IPS-NIHi7 (cell line): ENCODE measurements at regions not wholly inside any gene's neighbourhood (a gene's known extent, or its start where the extent isn't known, plus 50 kb on each side); places are given as distances from the start of the nearest gene placed in this dataset.

Experiments used
- DNase-seq: peaks from one replicate; pipeline ENCODE4 v3.0.0; 2012; ENCODE audit warnings: mixed read lengths; ENCODE audit errors: extremely low spot score

DNA sequence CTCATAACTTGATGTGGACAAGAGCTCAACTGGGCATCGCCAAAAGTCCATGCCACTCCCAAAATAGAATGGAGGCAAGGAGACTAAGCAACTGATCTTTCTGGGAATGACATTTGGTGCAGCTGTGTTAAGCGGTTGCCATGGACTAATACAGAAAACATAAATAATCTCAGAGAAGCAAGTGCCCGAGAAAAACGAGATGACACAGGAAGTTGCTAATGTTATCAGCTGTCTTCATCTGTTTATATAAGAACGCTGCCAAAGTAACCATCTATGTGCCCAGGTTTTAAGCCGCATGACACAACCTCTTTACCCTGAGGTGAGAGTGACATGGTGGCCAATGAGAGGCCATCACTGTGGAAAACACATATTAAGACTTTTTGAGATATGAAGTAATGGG, 54.9 kb upstream of the SACS start:
- no peak for DNase-seq

DNA sequence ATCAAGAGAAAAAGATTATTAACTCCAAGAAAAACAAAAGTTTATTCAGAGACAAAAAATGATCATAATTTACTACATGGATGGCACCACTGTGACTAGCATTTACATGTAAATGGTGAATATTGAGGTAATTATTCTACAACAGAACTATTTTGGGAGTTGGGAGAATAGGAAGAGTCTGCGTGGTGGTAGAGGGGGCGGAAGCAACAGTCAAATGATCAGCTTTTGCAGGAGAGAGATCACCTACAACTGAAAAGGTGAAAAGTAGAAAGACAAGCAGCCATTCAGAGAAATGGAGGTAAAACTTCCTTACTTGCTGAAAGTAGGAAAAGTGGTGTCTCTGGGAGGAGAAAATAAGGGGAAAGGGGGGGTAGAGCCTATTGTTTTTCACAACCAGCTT, 62.8 kb upstream of the SACS start:
- no peak for DNase-seq

GRCh38 chr13:23497191-23497590, 63.7 kb upstream of the SACS start:
- no peak for DNase-seq

DNA sequence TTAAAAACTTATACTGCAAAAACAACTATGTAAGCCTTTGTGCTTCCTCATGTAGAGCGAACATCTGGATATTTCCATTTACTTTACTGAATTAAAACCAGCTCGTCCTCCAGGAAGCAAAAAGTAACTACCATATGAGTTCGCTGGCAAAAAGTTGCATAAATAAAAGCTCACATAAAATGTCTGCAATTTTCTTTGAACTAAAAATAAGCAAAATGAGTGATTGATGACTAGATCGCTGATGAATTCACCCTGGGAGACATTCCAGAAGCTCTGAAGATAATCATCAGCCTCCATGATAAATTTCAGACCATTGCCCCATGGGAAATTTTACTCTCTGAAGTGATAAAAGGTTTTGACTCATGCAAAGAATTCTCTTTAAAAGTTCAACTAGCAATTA, 67.3 kb upstream of the SACS start:
- no peak for DNase-seq

GRCh38 chr13:23504180-23504579, 66.0 kb upstream of the TNFRSF19 start:
- DNase-seq, result no peak

- no peak for DNase-seq
Observed at GRCh38 chr13:23505007-23505406, 65.2 kb upstream of the TNFRSF19 start.

DNA sequence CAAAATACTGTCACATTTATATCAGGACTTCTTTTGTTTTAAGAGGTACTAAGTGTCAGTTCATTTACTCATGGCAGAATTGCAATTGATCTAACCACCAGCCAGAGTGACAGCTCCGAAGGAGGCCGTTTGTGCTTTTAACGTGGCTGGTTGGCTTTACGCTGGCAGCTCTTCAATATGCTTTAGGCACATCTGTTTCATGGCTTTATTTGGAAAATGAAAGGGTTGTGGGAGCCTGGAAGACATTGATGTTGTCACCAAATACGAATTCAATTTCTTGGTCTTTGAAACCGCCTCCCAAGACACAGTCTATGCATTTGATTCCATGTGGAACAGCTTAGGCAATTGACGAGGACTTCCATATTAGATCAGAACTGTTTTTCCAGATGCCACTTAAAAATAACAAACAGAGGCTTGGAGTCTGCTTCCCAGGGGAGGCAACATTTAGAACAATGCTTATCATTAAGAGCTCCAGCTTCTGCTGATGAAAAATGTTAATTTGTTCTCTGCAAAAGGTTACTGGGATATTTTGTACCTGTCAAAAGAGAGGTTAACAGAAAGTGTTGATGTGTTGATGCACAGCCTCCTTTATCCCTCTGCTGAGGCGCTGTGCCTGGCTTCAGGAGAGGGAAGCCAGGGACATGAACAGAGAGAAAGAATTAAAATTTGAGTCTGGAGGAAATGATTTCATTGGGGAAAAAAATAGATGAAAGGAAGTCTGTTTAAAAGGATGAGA, 64.0 kb upstream of the TNFRSF19 start:
- DNase-seq, result no peak

GRCh38 chr13:23506807-23507291, 63.4 kb upstream of the TNFRSF19 start:
- DNase-seq, result no peak

- no peak for DNase-seq
Observed at GRCh38 chr13:23509781-23510543, 60.2 kb upstream of the TNFRSF19 start.

GRCh38 chr13:23510544-23510916, 59.7 kb upstream of the TNFRSF19 start:
- no peak for DNase-seq

DNA sequence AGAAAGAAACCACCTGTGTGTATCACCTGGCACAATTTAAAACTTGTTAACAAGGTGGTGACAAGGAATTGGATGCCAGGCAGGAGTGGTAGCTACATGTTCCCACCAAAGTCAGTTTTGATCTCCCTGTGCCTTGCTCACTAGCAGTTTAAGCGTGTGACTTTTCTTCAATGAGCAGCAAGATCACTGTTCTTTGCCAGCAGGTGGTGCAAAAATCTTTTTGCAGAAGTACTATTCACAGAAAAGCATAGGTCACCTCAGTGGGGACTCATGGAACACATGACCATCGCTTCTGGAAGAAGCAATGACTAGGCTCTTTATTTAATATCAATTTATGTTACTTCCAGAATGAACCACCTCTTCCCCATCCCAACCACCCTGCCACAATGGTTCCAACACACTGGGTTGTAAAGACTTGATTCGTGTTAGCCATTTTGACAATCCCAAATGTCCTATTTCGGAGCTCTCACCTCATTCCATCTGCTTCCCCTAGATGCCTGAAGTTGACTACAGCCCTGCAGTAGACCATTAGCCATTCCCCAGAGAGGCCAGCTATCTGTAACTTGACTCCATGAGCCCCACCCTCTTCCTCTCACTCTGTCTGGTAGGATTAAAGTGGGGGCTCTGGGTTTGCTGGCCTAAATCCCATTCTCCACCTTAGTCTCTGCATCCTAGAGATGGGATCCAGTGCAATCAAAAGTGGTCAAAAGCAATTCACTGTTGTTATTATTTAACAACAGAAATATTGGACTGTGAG, 59.1 kb upstream of the TNFRSF19 start:
- peak; percentile 55 for DNase-seq

DNA sequence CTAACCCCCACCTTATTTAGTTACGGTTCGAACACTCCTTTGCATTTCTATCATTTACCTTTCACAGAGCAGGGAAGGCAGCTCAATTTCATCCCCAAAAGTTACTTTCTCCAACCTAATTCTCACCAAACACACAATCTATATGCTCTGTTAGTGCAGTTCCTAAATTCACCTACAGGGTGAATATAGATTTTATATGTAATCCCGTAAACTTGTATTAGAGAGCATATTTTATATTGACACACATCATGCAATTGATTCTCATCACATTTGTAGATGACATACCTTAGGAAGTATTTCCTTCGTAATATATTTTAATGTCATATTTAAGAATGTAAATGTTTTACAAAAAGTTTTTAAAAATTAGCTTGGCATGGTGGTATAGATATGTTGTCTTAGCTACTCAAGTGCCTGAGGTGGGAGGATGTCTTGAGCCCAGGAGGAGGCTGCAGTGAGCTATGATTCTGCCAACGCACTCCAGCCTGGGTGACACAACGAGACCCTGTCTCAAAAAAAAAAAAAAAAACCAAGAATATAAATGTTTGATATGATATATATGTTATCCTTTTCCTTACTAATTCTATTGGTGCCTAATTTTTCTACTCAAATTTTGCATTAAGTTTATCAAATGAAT, 57.3 kb upstream of the TNFRSF19 start:
- DNase-seq, result no peak

DNA sequence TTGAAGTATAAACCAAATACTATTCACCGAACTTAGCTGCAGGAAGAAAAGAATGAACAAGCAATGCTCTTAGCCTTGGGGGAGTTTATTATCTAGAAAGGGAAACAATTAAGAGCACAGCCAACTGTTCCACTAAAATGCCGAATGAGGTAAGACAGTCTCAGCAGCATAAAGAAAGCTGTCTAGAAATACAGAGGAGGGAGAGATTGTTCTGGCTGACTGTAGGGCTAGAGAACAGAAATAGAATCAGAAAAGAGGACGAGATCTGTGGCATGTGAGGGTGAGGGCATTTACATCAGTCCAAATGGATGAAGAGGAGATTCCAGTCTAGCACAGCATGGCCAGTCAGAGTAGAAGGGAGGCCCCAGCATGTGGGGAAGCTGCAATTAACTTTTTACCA, 56.8 kb upstream of the TNFRSF19 start:
- DNase-seq, result no peak

DNA sequence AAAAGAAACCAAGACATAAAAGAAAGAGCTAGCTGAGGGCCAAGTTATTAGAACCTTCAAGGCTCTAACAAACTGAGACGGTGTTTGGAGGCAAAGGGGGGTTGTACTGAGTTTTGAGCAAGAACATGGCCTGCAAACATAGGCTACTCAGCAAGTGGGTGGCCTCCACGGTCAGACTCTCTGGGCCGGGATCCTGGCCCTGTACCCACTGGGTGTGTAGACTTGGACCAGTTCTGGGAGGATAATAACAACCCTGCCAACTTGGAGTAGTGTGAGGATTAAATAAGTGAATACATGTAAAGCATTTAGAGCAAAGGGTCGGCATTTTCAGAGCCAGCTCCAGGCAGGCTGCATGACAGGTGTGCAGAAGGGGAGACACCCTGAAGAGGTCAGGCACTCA, 56.1 kb upstream of the TNFRSF19 start:
- no peak for DNase-seq

DNA sequence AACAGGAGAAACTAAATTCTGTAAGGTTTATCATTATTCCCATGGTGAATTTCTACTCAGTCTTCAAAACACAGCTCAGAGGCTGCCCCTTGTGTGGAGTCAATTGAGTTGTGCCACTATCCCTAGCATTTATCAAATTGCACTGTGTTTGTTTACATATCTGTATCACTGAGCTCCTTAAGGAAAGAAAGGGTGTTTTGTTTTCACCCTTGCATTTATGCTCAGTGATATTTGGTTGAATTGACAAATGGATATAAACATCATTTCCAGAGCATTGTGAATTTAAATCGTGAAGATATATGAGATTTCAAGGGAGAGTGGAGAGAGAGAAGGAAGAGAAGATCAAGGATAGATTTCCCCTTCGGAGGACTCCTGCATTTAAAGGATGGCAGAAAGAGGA, 55.1 kb upstream of the TNFRSF19 start:
- no peak for DNase-seq

GRCh38 chr13:23516190-23516589, 54.0 kb upstream of the TNFRSF19 start:
- no peak for DNase-seq

DNA sequence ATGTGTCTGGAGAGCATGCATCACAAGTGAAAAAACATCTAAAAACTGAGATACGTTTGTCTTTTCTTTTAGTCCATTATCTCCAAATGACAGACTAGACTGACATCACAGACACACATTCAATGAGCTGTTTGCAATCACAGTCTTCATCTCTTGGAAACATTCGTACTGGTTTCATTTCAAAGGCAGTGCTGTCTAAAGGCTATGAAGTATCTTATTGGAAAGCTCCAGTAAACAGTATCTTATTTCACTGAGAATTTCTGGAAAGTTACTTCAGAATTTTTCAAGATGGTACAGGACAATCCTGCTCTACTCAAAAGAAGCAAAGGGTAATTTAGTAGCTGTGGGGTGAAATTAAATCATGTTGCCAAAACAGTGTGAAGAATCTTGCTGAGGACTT, 53.5 kb upstream of the TNFRSF19 start:
- no peak for DNase-seq

GRCh38 chr13:23518231-23518630, 52.0 kb upstream of the TNFRSF19 start:
- DNase-seq, result no peak
